K562 (cell line): ENCODE measurements at regions not wholly inside any gene's neighbourhood (a gene's known extent, or its start where the extent isn't known, plus 50 kb on each side); places are given as distances from the start of the nearest gene placed in this dataset.

Source experiments
- ATAC-seq: fragments of 200-7000 bp; cut with Tn5 transposase; 3 replicates; pipeline ENCODE4 v1.9.1; 2020; ENCODE audit warnings: moderate library complexity
- BruUV-seq: library from RNA; stranded (reverse); fragments of 400-500 nt; replicated peaks from 2 replicates; lab custom pipeline; 2021; lab: Mats Ljungman, UMichigan
- CTCF ChIA-PET: fragments of 300-600 bp; formaldehyde crosslinking; extraction: SDS; loops from one replicate; lab custom pipeline; 2021; ENCODE audit warnings: low intra/inter-chr PET ratio; lab: Yijun Ruan, JAX
- POLR2A ChIA-PET: fragments of 300-600, 350-650 bp; sonication (Branson Sonifier 250); formaldehyde crosslinking; extraction: SDS; loops from one replicate; lab custom pipeline; 2021; ENCODE audit warnings: antibody characterized with exemption, inconsistent platforms; lab: Yijun Ruan, JAX
- DNase-seq, 4 experiments: peaks; one replicate each; pipeline versions ENCODE4 v3.0.0 to v3.0.0-alpha.2; 2011 to 2018; ENCODE audit warnings: low spot score in 3 of 4, mixed read lengths in 3 of 4; ENCODE audit errors: extremely low read depth in 1 of 4
- FAIRE-seq: peaks from 2 replicates; lab custom pipeline; 2011; peaks lifted over from hg19 to GRCh38; lab: Jason Lieb, UNC
- H2AFZ ChIP-seq: 2 replicates; pipeline ENCODE4 v1.6.0; 2011; ENCODE audit warnings: low read depth, low read length, control low read depth, inconsistent platforms
- H3K27ac ChIP-seq: fragments of 200-600 bp; 3 replicates; pipeline ENCODE4 v1.8.0; 2011; ENCODE audit warnings: low read depth, mild to moderate bottlenecking, control low read depth, inconsistent platforms, low read length, moderate library complexity, mixed read lengths; ENCODE audit errors: extremely low read depth
- H3K27me3 ChIP-seq, 2 experiments: fragments of 300-600 bp in 1 of 2; 2 replicates in 1 of 2; 3 replicates in 1 of 2; pipeline versions ENCODE4 v1.6.0 to v1.8.0; 2011; ENCODE audit warnings: inconsistent platforms in 2 of 2, low read length in 2 of 2, mild to moderate bottlenecking in 1 of 2, mixed read lengths in 1 of 2, moderate library complexity in 1 of 2; ENCODE audit not compliant: control insufficient read depth in 2 of 2, insufficient read depth in 2 of 2
- H3K36me3 ChIP-seq: fragments of 300-600 bp; 3 replicates; pipeline ENCODE4 v1.8.0; 2011; ENCODE audit warnings: mild to moderate bottlenecking, low read length, inconsistent platforms; ENCODE audit not compliant: control insufficient read depth, insufficient read depth
- H3K4me1 ChIP-seq, 2 experiments: fragments of 200-600 bp in 1 of 2; replicated peaks in 1 of 2; 2 replicates in 1 of 2; 3 replicates in 1 of 2; pipeline versions ENCODE4 v1.5.1 to v1.8.0; 2011; ENCODE audit warnings: inconsistent platforms in 2 of 2, low read length in 2 of 2, mild to moderate bottlenecking in 1 of 2, mixed read lengths in 1 of 2, moderate library complexity in 1 of 2; ENCODE audit not compliant: control insufficient read depth in 2 of 2, insufficient read depth in 2 of 2
- H3K4me2 ChIP-seq: 2 replicates; pipeline ENCODE4 v1.6.1; 2011; ENCODE audit warnings: low read length, control low read depth, inconsistent platforms, mixed read lengths; ENCODE audit not compliant: insufficient read depth
- H3K4me3 ChIP-seq: fragments of 200-600 bp; sonication (generic), shearing (Covaris generic); 2 replicates; pipeline ENCODE4 v1.5.1; 2016; ENCODE audit warnings: control low read depth, inconsistent platforms
- H3K79me2 ChIP-seq: fragments of 200-600 bp; 3 replicates; pipeline ENCODE4 v1.8.0; 2011; ENCODE audit warnings: low read length, inconsistent platforms; ENCODE audit not compliant: control insufficient read depth, insufficient read depth
- H3K9ac ChIP-seq, 2 experiments: 2 replicates each; pipeline versions ENCODE4 v1.6.0 to v1.6.1; 2011; ENCODE audit warnings: low read depth in 2 of 2, low read length in 2 of 2, control low read depth in 1 of 2, inconsistent platforms in 1 of 2, mild to moderate bottlenecking in 1 of 2, mixed read lengths in 1 of 2; ENCODE audit not compliant: insufficient read depth in 1 of 2
- H3K9me1 ChIP-seq: one replicate; pipeline ENCODE4 v1.6.0; 2011; ENCODE audit warnings: inconsistent platforms, mild to moderate bottlenecking, low read length, moderate library complexity; ENCODE audit not compliant: control insufficient read depth, insufficient read depth
- H3K9me3 ChIP-seq: replicated peaks from 2 replicates; pipeline ENCODE4 v1.5.1; 2011; ENCODE audit warnings: low read depth, low read length, inconsistent platforms; ENCODE audit not compliant: control insufficient read depth, insufficient read depth
- H4K20me1 ChIP-seq: replicated peaks from 2 replicates; pipeline ENCODE4 v1.6.1; 2011; ENCODE audit warnings: low read length, inconsistent platforms, mixed read lengths; ENCODE audit not compliant: control insufficient read depth, insufficient read depth
- CBFA2T3 ChIP-seq: fragments of 450-650 bp; IDR thresholded peaks from 2 replicates; pipeline ENCODE4 v1.6.1; 2017
- CREBBP ChIP-seq: IDR thresholded peaks from one replicate; pipeline ENCODE4 v1.6.1; 2012; ENCODE audit warnings: low read depth, mild to moderate bottlenecking, control low read depth, inconsistent platforms, low read length
- HDAC6 ChIP-seq: IDR thresholded peaks from 2 replicates; pipeline ENCODE4 v1.6.1; 2012; ENCODE audit warnings: low read depth, mild to moderate bottlenecking, control low read depth, inconsistent platforms, low read length, moderate library complexity
- HDAC8 ChIP-seq: fragments of 450-650 bp; IDR thresholded peaks from 2 replicates; pipeline ENCODE4 v1.6.1; 2016; ENCODE audit warnings: mild to moderate bottlenecking, missing genetic modification characterization, moderate library complexity, missing compliant biosample characterization
- IFI16 ChIP-seq: fragments of 250-450 bp; sonication (Bioruptor Pico); IDR thresholded peaks from 2 replicates; pipeline ENCODE4 v2.1.2; 2022; ENCODE audit warnings: mild to moderate bottlenecking, inconsistent platforms
- POU5F1 ChIP-seq: fragments of 150-350 bp; IDR thresholded peaks from 2 replicates; pipeline ENCODE4 v1.6.1; 2014; ENCODE audit warnings: borderline replicate concordance, low read length, low read depth, mild to moderate bottlenecking; ENCODE audit not compliant: partially characterized antibody
- RAD51 ChIP-seq: fragments of 450-650 bp; IDR thresholded peaks from 2 replicates; pipeline ENCODE4 v1.7.1; 2016; ENCODE audit warnings: low read depth, mild to moderate bottlenecking, borderline replicate concordance
- SMARCC2 ChIP-seq: fragments of 450-650 bp; IDR thresholded peaks from 2 replicates; pipeline ENCODE4 v1.6.1; 2017; ENCODE audit warnings: antibody characterized with exemption, moderate library complexity, mild to moderate bottlenecking, low read depth
- SREBF2 ChIP-seq: sonication (generic); formaldehyde crosslinking; IDR thresholded peaks from 2 replicates; pipeline ENCODE4 v1.4.0; 2020; ENCODE audit warnings: mild to moderate bottlenecking, missing genetic modification reagents
- TCFL5 ChIP-seq: fragments of 250-450 bp; sonication (Bioruptor Pico); conservative IDR thresholded peaks from 2 replicates; pipeline ENCODE4 v1.6.1; 2021; ENCODE audit warnings: mild to moderate bottlenecking, moderate library complexity, matching md5 sums
- TFAM ChIP-seq: fragments of 250-450 bp; sonication (Bioruptor Pico); conservative IDR thresholded peaks from 2 replicates; pipeline ENCODE4 v1.5.0; 2021; ENCODE audit warnings: mild to moderate bottlenecking, moderate library complexity
- ZNF699 ChIP-seq: fragments of 250-450 bp; sonication (Bioruptor Pico); IDR thresholded peaks from 2 replicates; pipeline ENCODE4 v1.8.0; 2021; ENCODE audit warnings: mild to moderate bottlenecking, moderate library complexity; ENCODE audit not compliant: insufficient replicate concordance
- ZNF778 ChIP-seq: fragments of 450-650 bp; formaldehyde crosslinking; IDR thresholded peaks from 2 replicates; pipeline ENCODE4 v1.4.0; 2020; ENCODE audit warnings: mild to moderate bottlenecking, moderate library complexity
- WGBS: fragments of 100-300 bp; shearing (Covaris generic); methylation state at CpG from one replicate; pipeline ENCODE4 v1.1.6; 2016; ENCODE audit warnings: low coverage, mixed read lengths; ENCODE audit not compliant: insufficient coverage; ENCODE audit errors: missing lambda C conversion rate; 5-methylcytosine and 5-hydroxymethylcytosine counted together
- in situ Hi-C: fragments of 300-500 bp; cut with MboI; formaldehyde crosslinking; loops from 4 replicates; pipeline ENCODE4 v1.15.0; 2018; ENCODE audit warnings: inconsistent platforms, mixed read lengths
- intact Hi-C: fragments of 100-400 bp; cut with micrococcal nuclease; formaldehyde crosslinking; loops from 2 replicates; pipeline ENCODE4 v1.14.2; 2022
- TF ChIP-seq, protein P1 (sequence below): sonication (generic); formaldehyde crosslinking; IDR thresholded peaks from 2 replicates; pipeline ENCODE4 v1.8.1; 2023; ENCODE audit warnings: mild to moderate bottlenecking, missing genetic modification reagents, moderate library complexity

GRCh38 chr18:24862201-24862816, 401.9 kb downstream of the HRH4 start:
- no peak for FAIRE-seq
- Histone ChIP-seq H3K27me3 (no peaks in the 10 kb centered on the region), H3K4me3 (no peak overlapping the region), H3K27ac (no peak overlapping the region), H3K79me2 (no peaks in the 10 kb centered on the region), H3K9me3 (no peaks in the 10 kb centered on the region), H2AFZ (no peak overlapping the region), H3K9ac (no peak overlapping the region), H4K20me1 (no peaks in the 10 kb centered on the region), H3K9me1 (no peaks in the 10 kb centered on the region), H3K4me2 (no peak overlapping the region), H3K36me3 (no peaks in the 10 kb centered on the region), H3K4me1 (no peaks in the 10 kb centered on the region)
- intact Hi-C loops (no loop called here), in situ Hi-C loops (no loop called here)
- no peak for ATAC-seq
- 0% methylated on average over 18 of the region's 18 CpGs for WGBS
- no TSS peak for BruUV-seq
- POLR2A ChIA-PET, result no interaction called here
- no peak for DNase-seq
- CTCF ChIA-PET, result no interaction called here
- TF ChIP-seq POU5F1 (no peak), SMARCC2 (no peak), CBFA2T3 (no peak), CREBBP (no peak), SREBF2 (CRISPR knock-in tag) (no peak), TFAM (CRISPR knock-in tag) (no peak), IFI16 (CRISPR knock-in tag) (no peak), ZNF699 (CRISPR knock-in tag) (no peak), TCFL5 (CRISPR knock-in tag) (no peak), HDAC6 (no peak), ZNF778 (CRISPR knock-in tag) (no peak), HDAC8 (tag) (no peak), RAD51 (no peak)
- TF ChIP-seq, protein P1, sequence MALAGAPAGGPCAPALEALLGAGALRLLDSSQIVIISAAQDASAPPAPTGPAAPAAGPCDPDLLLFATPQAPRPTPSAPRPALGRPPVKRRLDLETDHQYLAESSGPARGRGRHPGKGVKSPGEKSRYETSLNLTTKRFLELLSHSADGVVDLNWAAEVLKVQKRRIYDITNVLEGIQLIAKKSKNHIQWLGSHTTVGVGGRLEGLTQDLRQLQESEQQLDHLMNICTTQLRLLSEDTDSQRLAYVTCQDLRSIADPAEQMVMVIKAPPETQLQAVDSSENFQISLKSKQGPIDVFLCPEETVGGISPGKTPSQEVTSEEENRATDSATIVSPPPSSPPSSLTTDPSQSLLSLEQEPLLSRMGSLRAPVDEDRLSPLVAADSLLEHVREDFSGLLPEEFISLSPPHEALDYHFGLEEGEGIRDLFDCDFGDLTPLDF (CRISPR knock-in tag), result no peak
